ENCODE measurements at regions not wholly inside any gene's neighbourhood (a gene's known extent, or its start where the extent isn't known, plus 50 kb on each side); places are given as distances from the start of the nearest gene placed in this dataset.

GRCh38 chr13:104683789-104684188, 1617.6 kb upstream of the SLC10A2 start:
- in situ Hi-C loops (cut with MboI; ENCODE audit: low sequenced_read_pairs, unreplicated experiment): no loop called here
- no peak for TF ChIP-seq CTCF (IDR thresholded peaks at IDR 0.05; ENCODE audit: borderline replicate concordance, control extremely low read depth, extremely low read depth, insufficient read depth, missing control alignments)
- no peak for DNase-seq (ENCODE audit: low spot score)

- in situ Hi-C loops (cut with MboI; ENCODE audit: low sequenced_read_pairs, unreplicated experiment): no loop called here
- DNase-seq (ENCODE audit: low spot score): no peak
These were observed 1611.9 kb upstream of the SLC10A2 start for GRCh38 chr13:104678161-104678560.

GRCh38 chr13:104671901-104672300, 1605.7 kb upstream of the SLC10A2 start:
- no peak for TF ChIP-seq CTCF (IDR thresholded peaks at IDR 0.05; ENCODE audit: borderline replicate concordance, control extremely low read depth, extremely low read depth, insufficient read depth, missing control alignments)
- in situ Hi-C loops (cut with MboI; ENCODE audit: low sequenced_read_pairs, unreplicated experiment): no loop called here
- no peak for DNase-seq (ENCODE audit: low spot score)

More at GRCh38 chr13:104678161-104678560, 1611.9 kb upstream of the SLC10A2 start:
- TF ChIP-seq CTCF (IDR thresholded peaks at IDR 0.05; ENCODE audit: borderline replicate concordance, control extremely low read depth, extremely low read depth, insufficient read depth, missing control alignments): no peak

GRCh38 chr13:104657196-104657595, 1591.0 kb upstream of the SLC10A2 start:
- no peak for DNase-seq (ENCODE audit: low spot score)
- in situ Hi-C loops (cut with MboI; ENCODE audit: low sequenced_read_pairs, unreplicated experiment): no loop called here
- no peak for TF ChIP-seq CTCF (IDR thresholded peaks at IDR 0.05; ENCODE audit: borderline replicate concordance, control extremely low read depth, extremely low read depth, insufficient read depth, missing control alignments)

- in situ Hi-C loops (cut with MboI; ENCODE audit: low sequenced_read_pairs, unreplicated experiment): no loop called here
- no peak for DNase-seq (ENCODE audit: low spot score)
- TF ChIP-seq CTCF (IDR thresholded peaks at IDR 0.05; ENCODE audit: borderline replicate concordance, control extremely low read depth, extremely low read depth, insufficient read depth, missing control alignments): no peak
These were observed 1584.2 kb upstream of the SLC10A2 start for GRCh38 chr13:104650431-104650830.

GRCh38 chr13:104648291-104648690, 1582.1 kb upstream of the SLC10A2 start:
- DNase-seq (ENCODE audit: low spot score): no peak
- in situ Hi-C loops (cut with MboI; ENCODE audit: low sequenced_read_pairs, unreplicated experiment): no loop called here
- no peak for TF ChIP-seq CTCF (IDR thresholded peaks at IDR 0.05; ENCODE audit: borderline replicate concordance, control extremely low read depth, extremely low read depth, insufficient read depth, missing control alignments)

GRCh38 chr13:104645786-104646185, 1579.6 kb upstream of the SLC10A2 start:
- no peak for DNase-seq (ENCODE audit: low spot score)
- in situ Hi-C loops (cut with MboI; ENCODE audit: low sequenced_read_pairs, unreplicated experiment): no loop called here
- no peak for TF ChIP-seq CTCF (IDR thresholded peaks at IDR 0.05; ENCODE audit: borderline replicate concordance, control extremely low read depth, extremely low read depth, insufficient read depth, missing control alignments)

All from GM13976 (cell line).